GM12878 (cell line): ENCODE measurements at regions not wholly inside any gene's neighbourhood (a gene's known extent, or its start where the extent isn't known, plus 50 kb on each side); places are given as distances from the start of the nearest gene placed in this dataset.

ENCODE experiments used
- ATAC-seq: fragments of 200-7000 bp; cut with Tn5 transposase; 3 replicates; pipeline ENCODE4 v1.9.1; 2020; ENCODE audit warnings: mild to moderate bottlenecking, moderate library complexity
- BruUV-seq: library from RNA; stranded (reverse); fragments of 400-500 nt; replicated peaks from 2 replicates; lab custom pipeline; 2021; lab: Mats Ljungman, UMichigan
- CTCF ChIA-PET: fragments of 300-600 bp; sonication (Branson Sonifier 250); formaldehyde crosslinking; extraction: SDS; loops from one replicate; lab custom pipeline; 2021; ENCODE audit warnings: inconsistent platforms; lab: Yijun Ruan, JAX
- POLR2A ChIA-PET: fragments of 350-600 bp; formaldehyde crosslinking; extraction: SDS; loops from one replicate; lab custom pipeline; 2021; ENCODE audit warnings: inconsistent platforms; lab: Charles Lee
- RAD21 ChIA-PET: fragments of 300-600 bp; sonication (Branson Sonifier 250); formaldehyde crosslinking; loops from one replicate; lab custom pipeline; 2023; ENCODE audit warnings: antibody characterized with exemption; ENCODE audit not compliant: unreplicated experiment; lab: Charles Lee
- SMC1A ChIA-PET: fragments of 300-600 bp; sonication (Branson Sonifier 250); formaldehyde crosslinking; loops from one replicate; lab custom pipeline; 2023; ENCODE audit not compliant: unreplicated experiment, uncharacterized antibody; lab: Charles Lee
- DNase-seq: peaks from one replicate; pipeline ENCODE4 v3.0.0-alpha.2; 2011; ENCODE audit warnings: low read depth, low spot score
- FAIRE-seq: peaks from 3 replicates; lab custom pipeline; 2011; peaks lifted over from hg19 to GRCh38; lab: Jason Lieb, UNC
- H2AFZ ChIP-seq: 2 replicates; pipeline ENCODE4 v1.6.0; 2011; ENCODE audit warnings: low read depth, low read length, control low read depth; ENCODE audit not compliant: control insufficient read depth
- H3K27ac ChIP-seq: 2 replicates; pipeline ENCODE4 v1.5.1; 2011; ENCODE audit warnings: control low read depth; ENCODE audit not compliant: control insufficient read depth, insufficient read depth
- H3K27me3 ChIP-seq, 2 experiments: replicated peaks in 1 of 2; 2 replicates each; pipeline versions ENCODE4 v1.6.0 to v1.6.1; 2011; ENCODE audit warnings: low read length in 1 of 2; ENCODE audit not compliant: control insufficient read depth in 2 of 2, insufficient read depth in 2 of 2
- H3K36me3 ChIP-seq, 2 experiments: 2 replicates each; pipeline ENCODE4 v1.5.1; 2011; ENCODE audit warnings: low read length in 1 of 2; ENCODE audit not compliant: control insufficient read depth in 2 of 2, insufficient read depth in 2 of 2
- H3K4me1 ChIP-seq: 2 replicates; pipeline ENCODE4 v1.6.1; 2011; ENCODE audit warnings: mild to moderate bottlenecking, low read length, moderate library complexity, mixed read lengths; ENCODE audit not compliant: control insufficient read depth, insufficient read depth
- H3K4me2 ChIP-seq: 2 replicates; pipeline ENCODE4 v1.6.0; 2011; ENCODE audit warnings: control low read depth; ENCODE audit not compliant: control insufficient read depth, insufficient read depth
- H3K4me3 ChIP-seq: fragments of 200-600 bp; sonication (generic); 2 replicates; pipeline ENCODE4 v1.5.1; 2016
- H3K79me2 ChIP-seq: 2 replicates; pipeline ENCODE4 v1.6.0; 2011; ENCODE audit warnings: low read length; ENCODE audit not compliant: control insufficient read depth, insufficient read depth
- H3K9ac ChIP-seq: 2 replicates; pipeline ENCODE4 v1.8.0; 2011; ENCODE audit warnings: low read length, control low read depth, mixed read lengths; ENCODE audit not compliant: control insufficient read depth, insufficient read depth
- H3K9me3 ChIP-seq: replicated peaks from 3 replicates; pipeline ENCODE4 v1.5.1; 2011; ENCODE audit warnings: mild to moderate bottlenecking, low read length; ENCODE audit not compliant: control insufficient read depth, insufficient read depth
- H4K20me1 ChIP-seq: 2 replicates; pipeline ENCODE4 v1.6.0; 2011; ENCODE audit not compliant: control insufficient read depth, insufficient read depth
- CHD2 ChIP-seq: IDR thresholded peaks from 2 replicates; pipeline ENCODE4 v1.6.1; 2011; ENCODE audit warnings: low read depth, low read length, improper control_type of control experiment, borderline replicate concordance
- EGR1 ChIP-seq, 2 experiments: IDR thresholded peaks; 1 replicate in 1 of 2; 2 replicates in 1 of 2; pipeline ENCODE4 v1.6.1; 2011 to 2012; ENCODE audit warnings: low read depth in 2 of 2, low read length in 2 of 2, borderline replicate concordance in 1 of 2, mild to moderate bottlenecking in 1 of 2, moderate library complexity in 1 of 2
- EP300 ChIP-seq, 2 experiments: fragments of 150-350 bp in 1 of 2; IDR thresholded peaks; 2 replicates each; pipeline ENCODE4 v1.6.1; 2011 to 2012; ENCODE audit warnings: low read depth in 2 of 2, low read length in 2 of 2, borderline replicate concordance in 1 of 2, improper control_type of control experiment in 1 of 2, inconsistent platforms in 1 of 2; ENCODE audit not compliant: control insufficient read depth in 1 of 2
- KDM1A ChIP-seq: fragments of 200-600 bp; sonication (generic); IDR thresholded peaks from 2 replicates; pipeline ENCODE4 v1.6.1; 2016; ENCODE audit warnings: borderline replicate concordance
- NFXL1 ChIP-seq: fragments of 450-650 bp; IDR thresholded peaks from 2 replicates; pipeline ENCODE4 v1.6.1; 2017; ENCODE audit warnings: antibody characterized with exemption, mild to moderate bottlenecking, borderline replicate concordance
- PKNOX1 ChIP-seq: fragments of 450-650 bp; IDR thresholded peaks from 2 replicates; pipeline ENCODE4 v1.6.1; 2016; ENCODE audit warnings: mild to moderate bottlenecking
- WGBS: methylation state at CpG from one replicate; pipeline ENCODE4 v1.1.6; 2016; ENCODE audit warnings: low lambda C conversion rate; ENCODE audit not compliant: insufficient replicate concordance, insufficient coverage; ENCODE audit errors: missing lambda C conversion rate; 5-methylcytosine and 5-hydroxymethylcytosine counted together
- in situ Hi-C: fragments of 300-500 bp; cut with MboI; formaldehyde crosslinking; loops from 9 replicates; pipeline ENCODE4 v1.14.3; 2018; ENCODE audit warnings: mixed read lengths
- intact Hi-C: fragments of 100-400 bp; cut with micrococcal nuclease; formaldehyde crosslinking; loops from one replicate; pipeline ENCODE4 v1.14.2; 2022; ENCODE audit not compliant: unreplicated experiment
- TF ChIP-seq, protein P1 (sequence below): IDR thresholded peaks from 2 replicates; pipeline ENCODE4 v1.6.1; 2011; ENCODE audit warnings: mild to moderate bottlenecking, low read depth, low read length, moderate library complexity; ENCODE audit not compliant: insufficient replicate concordance

DNA sequence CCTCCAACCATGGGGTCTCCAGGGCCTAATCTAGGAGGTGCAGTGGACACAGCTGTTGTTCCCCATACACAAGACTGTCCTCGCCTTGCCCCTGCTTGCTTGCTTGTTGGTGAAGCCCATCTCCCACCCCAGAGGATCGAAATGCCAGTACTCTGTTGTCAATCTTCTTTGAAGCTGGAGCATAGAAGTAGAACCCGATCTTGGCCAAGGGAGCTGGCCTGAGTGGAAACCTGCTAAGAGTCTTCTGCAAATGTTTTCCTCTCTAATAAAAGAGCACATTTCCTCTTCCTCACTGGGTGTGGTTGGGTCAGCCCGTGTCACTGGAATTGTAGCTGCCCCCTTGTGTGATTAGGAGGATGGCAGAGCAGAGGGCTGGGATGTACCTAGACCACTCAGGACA lies 85.4 kb downstream of the HES1 start:
- POLR2A ChIA-PET = no interaction called here
- H3K27me3 ChIP-seq = peaks cover 3 to 9% of the 10 kb centered on the region in 2 experiments; a peak in 3 of 4 replicates
- intact Hi-C loops (no loop called here), in situ Hi-C loops (no loop called here)
- SMC1A ChIA-PET = no interaction called here
- no peak overlapping the region for H3K27ac ChIP-seq
- FAIRE-seq (no peak), ATAC-seq (no peak), DNase-seq (no peak)
- BruUV-seq = no TSS peak
- no peaks in the 10 kb centered on the region for H4K20me1 ChIP-seq
- no peak for TF ChIP-seq EGR1 (IDR thresholded peaks at IDR 0.05; ENCODE audit: borderline replicate concordance in 1 of 2, low read depth in 2 of 2, low read length in 2 of 2)
- TF ChIP-seq PKNOX1 = no peak
- TF ChIP-seq CHD2 = no peak
- TF ChIP-seq NFXL1 = no peak
- no peak for TF ChIP-seq EP300 (IDR thresholded peaks at IDR 0.05; ENCODE audit: borderline replicate concordance in 1 of 2, control insufficient read depth in 1 of 2, low read depth in 2 of 2, low read length in 2 of 2)
- no peak for TF ChIP-seq KDM1A
- TF ChIP-seq, protein P1, sequence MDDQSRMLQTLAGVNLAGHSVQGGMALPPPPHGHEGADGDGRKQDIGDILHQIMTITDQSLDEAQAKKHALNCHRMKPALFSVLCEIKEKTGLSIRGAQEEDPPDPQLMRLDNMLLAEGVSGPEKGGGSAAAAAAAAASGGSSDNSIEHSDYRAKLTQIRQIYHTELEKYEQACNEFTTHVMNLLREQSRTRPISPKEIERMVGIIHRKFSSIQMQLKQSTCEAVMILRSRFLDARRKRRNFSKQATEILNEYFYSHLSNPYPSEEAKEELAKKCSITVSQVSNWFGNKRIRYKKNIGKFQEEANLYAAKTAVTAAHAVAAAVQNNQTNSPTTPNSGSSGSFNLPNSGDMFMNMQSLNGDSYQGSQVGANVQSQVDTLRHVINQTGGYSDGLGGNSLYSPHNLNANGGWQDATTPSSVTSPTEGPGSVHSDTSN = no peak
- CTCF ChIA-PET = no interaction called here
- H3K9ac ChIP-seq = no peak overlapping the region
- no peak overlapping the region for H2AFZ ChIP-seq
- H3K4me2 ChIP-seq = no peak overlapping the region
- H3K36me3 ChIP-seq = no peaks in the 10 kb centered on the region
- no peaks in the 10 kb centered on the region for H3K79me2 ChIP-seq
- RAD21 ChIA-PET = no interaction called here
- H3K4me3 ChIP-seq = no peak overlapping the region
- H3K4me1 ChIP-seq = no peaks in the 10 kb centered on the region
- H3K9me3 ChIP-seq = no peaks in the 10 kb centered on the region
- 14% methylated on average over 4 of the region's 4 CpGs for WGBS
